ENCODE measurements at regions not wholly inside any gene's neighbourhood (a gene's known extent, or its start where the extent isn't known, plus 50 kb on each side); places are given as distances from the start of the nearest gene placed in this dataset.

GRCh38 chr22:27626675-27627443 is 174.7 kb downstream of the MN1 start:
- H2AFZ ChIP-seq (ENCODE audit: insufficient read depth, low read depth, low read length, poor library complexity, severe bottlenecking): no peak overlapping the region
- no peaks in the 10 kb centered on the region for H4K20me1 ChIP-seq (ENCODE audit: control insufficient read depth, insufficient read depth, low read length, poor library complexity, severe bottlenecking)
- ChIA-PET CTCF (no interaction called here), POLR2A (no interaction called here)
- peaks cover 0 to 5% (median 0%) of the 10 kb centered on the region in 3 donors for H3K9me3 ChIP-seq (ENCODE audit: control extremely low read depth in 1 of 3, control insufficient read depth in 2 of 3, insufficient read depth in 1 of 3, low read length in 2 of 3)
- no peak for DNase-seq
- H3K4me3 ChIP-seq (ENCODE audit: control extremely low read depth in 1 of 5, extremely low read depth in 1 of 5, insufficient read depth in 1 of 5, low read depth in 2 of 5, low read length in 4 of 5): no peak overlapping the region
- 60% methylated on average over 6 of the region's 7 CpGs for WGBS (ENCODE audit: insufficient coverage)
- no peaks in the 10 kb centered on the region for H3K79me2 ChIP-seq (ENCODE audit: control insufficient read depth, insufficient read depth, low read length)
- H3K9ac ChIP-seq (ENCODE audit: low read length): no peak overlapping the region
- TF ChIP-seq EZH2 (IDR thresholded peaks at IDR 0.05; ENCODE audit: borderline replicate concordance, insufficient read depth, low read depth, low read length, poor library complexity, severe bottlenecking) (no peak), CTCF (IDR thresholded peaks at IDR 0.05) (no peak)
- H3K27me3 ChIP-seq (replicated peaks in 1 of 4; ENCODE audit: control extremely low read depth in 1 of 4, control insufficient read depth in 3 of 4, insufficient read depth in 4 of 4, low read length in 3 of 4): no peaks in the 10 kb centered on the region
- Mint-ChIP-seq H3K27ac (no peak overlapping the region), H3K9me3 (ENCODE audit: insufficient read depth) (peaks cover 4% of the 10 kb centered on the region), H3K4me1 (no peaks in the 10 kb centered on the region), H3K27me3 (no peaks in the 10 kb centered on the region), H3K4me3 (no peak overlapping the region)
- no peak for ATAC-seq (ENCODE audit: low read depth)
- intact Hi-C loops (cut with micrococcal nuclease): no loop called here
- H3K4me2 ChIP-seq (replicated peaks; ENCODE audit: low read depth, low read length, poor library complexity, severe bottlenecking): no peak overlapping the region
- no peak overlapping the region for H3K27ac ChIP-seq (ENCODE audit: low read length in 2 of 2)
- H3K36me3 ChIP-seq (replicated peaks in 1 of 2; ENCODE audit: control extremely low read depth in 1 of 2, control insufficient read depth in 1 of 2, extremely low read depth in 1 of 2, insufficient read depth in 2 of 2, low read length in 1 of 2): no peaks in the 10 kb centered on the region
- no peaks in the 10 kb centered on the region for H3K4me1 ChIP-seq (ENCODE audit: control insufficient read depth in 2 of 2, insufficient read depth in 2 of 2, low read length in 2 of 2)

GRCh38 chr22:27627444-27627833 is 174.1 kb downstream of the MN1 start:
- Histone ChIP-seq H3K4me2 (replicated peaks; ENCODE audit: low read depth, low read length, poor library complexity, severe bottlenecking) (no peak overlapping the region), H4K20me1 (ENCODE audit: control insufficient read depth, insufficient read depth, low read length, poor library complexity, severe bottlenecking) (no peaks in the 10 kb centered on the region), H3K9ac (ENCODE audit: low read length) (no peak overlapping the region), H3K79me2 (ENCODE audit: control insufficient read depth, insufficient read depth, low read length) (no peaks in the 10 kb centered on the region), H3K4me1 (ENCODE audit: control insufficient read depth in 2 of 2, insufficient read depth in 2 of 2, low read length in 2 of 2) (no peaks in the 10 kb centered on the region), H3K4me3 (ENCODE audit: control extremely low read depth in 1 of 5, extremely low read depth in 1 of 5, insufficient read depth in 1 of 5, low read depth in 2 of 5, low read length in 4 of 5) (no peak overlapping the region), H3K9me3 (ENCODE audit: control extremely low read depth in 1 of 3, control insufficient read depth in 2 of 3, insufficient read depth in 1 of 3, low read length in 2 of 3) (peaks cover 0 to 9% (median 0%) of the 10 kb centered on the region in 3 donors), H3K27ac (ENCODE audit: low read length in 2 of 2) (no peak overlapping the region), H3K27me3 (replicated peaks in 1 of 4; ENCODE audit: control extremely low read depth in 1 of 4, control insufficient read depth in 3 of 4, insufficient read depth in 4 of 4, low read length in 3 of 4) (no peaks in the 10 kb centered on the region), H3K36me3 (replicated peaks in 1 of 2; ENCODE audit: control extremely low read depth in 1 of 2, control insufficient read depth in 1 of 2, extremely low read depth in 1 of 2, insufficient read depth in 2 of 2, low read length in 1 of 2) (no peaks in the 10 kb centered on the region), H2AFZ (ENCODE audit: insufficient read depth, low read depth, low read length, poor library complexity, severe bottlenecking) (no peak overlapping the region)
- CTCF ChIA-PET: no interaction called here
- ATAC-seq (ENCODE audit: low read depth) (no peak), DNase-seq (no peak)
- Mint-ChIP-seq H3K4me1 (no peaks in the 10 kb centered on the region), H3K27me3 (no peaks in the 10 kb centered on the region), H3K27ac (no peak overlapping the region), H3K9me3 (ENCODE audit: insufficient read depth) (peaks cover 4% of the 10 kb centered on the region), H3K4me3 (no peak overlapping the region)
- intact Hi-C loops (cut with micrococcal nuclease): no loop called here
- POLR2A ChIA-PET: no interaction called here
- TF ChIP-seq CTCF (IDR thresholded peaks at IDR 0.05) (no peak), EZH2 (IDR thresholded peaks at IDR 0.05; ENCODE audit: borderline replicate concordance, insufficient read depth, low read depth, low read length, poor library complexity, severe bottlenecking) (no peak)
- WGBS (ENCODE audit: insufficient coverage): 89% methylated on average over 9 of the region's 9 CpGs
